Activated B cell treated with CpG ODN at 0.5 μM for 24 hours (primary cell): ENCODE measurements at regions not wholly inside any gene's neighbourhood (a gene's known extent, or its start where the extent isn't known, plus 50 kb on each side); places are given as distances from the start of the nearest gene placed in this dataset.

ENCODE experiments used
- ATAC-seq: fragments of 200-7000 bp; cut with Tn5 transposase; one replicate; pipeline ENCODE4 v1.10.0; 2021; ENCODE audit warnings: low read depth, mild to moderate bottlenecking, moderate library complexity
- CTCF ChIA-PET: fragments of 350-600 bp; sonication (Branson Sonifier 250); formaldehyde crosslinking; loops from one replicate; lab custom pipeline; 2021; ENCODE audit warnings: antibody characterized with exemption; lab: Charles Lee
- POLR2A ChIA-PET: fragments of 350-600 bp; sonication (Branson Sonifier 250); formaldehyde crosslinking; loops from one replicate; lab custom pipeline; 2021; ENCODE audit warnings: antibody characterized with exemption; lab: Charles Lee
- DNase-seq: peaks from one replicate; pipeline ENCODE4 v3.0.0; 2022
- H3K27ac Mint-ChIP-seq: one replicate; pipeline ENCODE4 v1.8.0; 2020; ENCODE audit warnings: mixed read lengths
- H3K27me3 Mint-ChIP-seq: one replicate; pipeline ENCODE4 v1.8.0; 2021; ENCODE audit warnings: mixed read lengths
- H3K36me3 Mint-ChIP-seq: one replicate; pipeline ENCODE4 v1.8.0; 2021; ENCODE audit warnings: low read depth, mixed read lengths
- H3K4me1 Mint-ChIP-seq: one replicate; pipeline ENCODE4 v1.8.0; 2021; ENCODE audit warnings: mixed read lengths
- H3K4me3 Mint-ChIP-seq: one replicate; pipeline ENCODE4 v1.8.0; 2020; ENCODE audit warnings: mild to moderate bottlenecking, mixed read lengths
- H3K9me3 Mint-ChIP-seq: one replicate; pipeline ENCODE4 v1.8.0; 2020; ENCODE audit warnings: mixed read lengths
- CTCF ChIP-seq: fragments of 200-600 bp; IDR thresholded peaks from one replicate; pipeline ENCODE4 v1.8.0; 2022; ENCODE audit warnings: antibody characterized with exemption, mild to moderate bottlenecking
- intact Hi-C: fragments of 100-400 bp; cut with micrococcal nuclease; formaldehyde crosslinking; loops from one replicate; pipeline ENCODE4 v1.15.1; 2024

DNA sequence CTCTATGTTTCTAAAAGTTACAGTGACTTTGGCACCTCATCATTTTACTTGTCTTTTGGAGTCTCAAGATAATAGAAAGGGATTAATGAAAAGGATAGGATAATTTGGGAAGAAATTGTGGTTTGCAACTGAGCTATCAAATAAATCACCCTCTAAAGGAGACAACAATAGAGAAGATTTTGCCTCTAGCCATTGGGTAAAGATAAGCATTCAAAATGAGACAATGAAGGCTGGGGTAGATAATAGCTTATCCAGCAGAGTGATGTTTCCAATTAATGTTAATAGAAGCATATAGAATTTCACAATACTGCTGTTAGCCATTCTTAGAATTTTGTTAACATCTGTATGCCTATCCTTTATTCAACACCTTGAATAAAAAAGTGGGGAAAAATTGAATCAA is 1177.6 kb downstream of the ADGRL3 start:
- intact Hi-C loops = no loop called here
- CTCF ChIA-PET = no interaction called here

GRCh38 chr4:62377245-62377644 is 1177.1 kb downstream of the ADGRL3 start:
- ChIA-PET CTCF (no interaction called here), POLR2A (no interaction called here)
- Mint-ChIP-seq H3K27me3 (no peaks in the 10 kb centered on the region), H3K4me1 (no peaks in the 10 kb centered on the region), H3K4me3 (no peak overlapping the region), H3K9me3 (peaks cover 3% of the 10 kb centered on the region), H3K36me3 (no peaks in the 10 kb centered on the region), H3K27ac (no peak overlapping the region)
- ATAC-seq (no peak), DNase-seq (no peak)
- no peak for TF ChIP-seq CTCF
- intact Hi-C loops = no loop called here

More for the DNA sequence above, 1177.6 kb downstream of the ADGRL3 start:
- peaks cover 3% of the 10 kb centered on the region for H3K9me3 Mint-ChIP-seq
- H3K36me3 Mint-ChIP-seq = no peaks in the 10 kb centered on the region
- POLR2A ChIA-PET = no interaction called here
- H3K27ac Mint-ChIP-seq = no peak overlapping the region
- no peaks in the 10 kb centered on the region for H3K27me3 Mint-ChIP-seq
- DNase-seq (no peak), ATAC-seq (no peak)
- TF ChIP-seq CTCF = no peak
- no peak overlapping the region for H3K4me3 Mint-ChIP-seq
- H3K4me1 Mint-ChIP-seq = no peaks in the 10 kb centered on the region

DNA sequence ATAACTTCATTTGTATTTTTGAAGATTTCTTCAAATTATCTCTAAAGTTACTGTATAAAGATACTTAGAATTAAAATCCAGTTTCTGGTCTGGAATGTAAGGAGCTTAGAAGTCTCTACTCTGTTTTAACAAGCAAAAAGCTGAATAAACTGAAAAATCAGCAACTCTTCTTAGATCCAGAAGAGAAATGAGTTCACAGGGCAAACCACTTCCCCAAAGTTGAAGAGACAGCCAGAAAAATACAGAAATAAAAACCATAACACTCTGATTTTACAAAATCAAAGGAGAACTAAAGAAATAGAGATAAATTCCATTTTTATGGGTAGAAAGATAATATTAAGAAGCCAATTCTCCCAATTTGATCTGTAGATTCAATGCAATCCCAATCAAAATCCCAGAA is 1166.8 kb downstream of the ADGRL3 start:
- no peak for TF ChIP-seq CTCF
- POLR2A ChIA-PET = no interaction called here
- CTCF ChIA-PET = no interaction called here
- Mint-ChIP-seq H3K27ac (no peak overlapping the region), H3K9me3 (peaks cover 12% of the 10 kb centered on the region), H3K4me3 (no peak overlapping the region), H3K36me3 (no peaks in the 10 kb centered on the region), H3K27me3 (no peaks in the 10 kb centered on the region), H3K4me1 (no peaks in the 10 kb centered on the region)
- intact Hi-C loops = no loop called here
- ATAC-seq (no peak), DNase-seq (no peak)

GRCh38 chr4:62360156-62360545 is 1160.0 kb downstream of the ADGRL3 start:
- TF ChIP-seq CTCF = no peak
- Mint-ChIP-seq H3K4me1 (no peaks in the 10 kb centered on the region), H3K36me3 (no peaks in the 10 kb centered on the region), H3K9me3 (peaks cover 8% of the 10 kb centered on the region), H3K27me3 (no peaks in the 10 kb centered on the region), H3K4me3 (no peak overlapping the region), H3K27ac (no peak overlapping the region)
- POLR2A ChIA-PET = no interaction called here
- DNase-seq (no peak), ATAC-seq (no peak)
- CTCF ChIA-PET = no interaction called here
- intact Hi-C loops = no loop called here

DNA sequence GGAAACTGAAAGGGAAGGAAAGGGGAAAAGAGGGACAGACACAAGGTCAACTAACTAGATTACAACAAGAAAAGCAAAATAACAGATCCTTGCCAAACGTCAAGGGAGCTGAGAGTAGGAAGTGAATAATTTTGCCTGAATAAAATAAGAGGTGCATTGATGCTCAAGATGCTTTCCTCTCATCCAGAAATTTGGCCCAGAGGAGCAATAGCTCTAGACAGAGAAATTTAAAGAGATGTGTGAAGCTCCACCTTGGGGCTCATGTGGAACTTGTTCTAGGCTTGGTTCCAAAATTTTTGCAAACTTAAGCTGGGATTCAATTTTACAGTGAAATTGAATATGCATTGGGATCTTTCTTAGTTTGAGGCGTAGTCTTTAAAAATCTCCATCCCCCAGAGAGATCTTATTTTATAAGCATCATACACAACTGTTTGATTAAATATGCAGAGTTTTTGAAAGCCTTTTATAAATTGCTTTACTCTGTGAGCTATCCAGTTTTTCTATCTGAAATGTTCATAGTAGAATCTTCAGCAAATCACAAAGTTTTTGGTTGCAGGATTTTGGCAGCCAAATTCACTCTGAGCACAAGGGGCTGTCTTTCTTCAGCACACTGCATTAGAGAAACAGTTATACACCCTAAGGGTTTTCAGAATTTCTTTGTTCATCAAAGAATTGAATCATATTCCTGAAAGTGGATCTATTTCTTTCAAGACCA is 1159.5 kb downstream of the ADGRL3 start:
- Mint-ChIP-seq H3K36me3 (no peaks in the 10 kb centered on the region), H3K9me3 (peaks cover 6% of the 10 kb centered on the region), H3K4me3 (no peak overlapping the region), H3K4me1 (no peaks in the 10 kb centered on the region), H3K27ac (no peak overlapping the region), H3K27me3 (no peaks in the 10 kb centered on the region)
- ChIA-PET POLR2A (no interaction called here), CTCF (no interaction called here)
- no peak for TF ChIP-seq CTCF
- DNase-seq (no peak), ATAC-seq (no peak)
- intact Hi-C loops = no loop called here
